Transverse colon (tissue), 4 donors: ENCODE measurements at regions not wholly inside any gene's neighbourhood (a gene's known extent, or its start where the extent isn't known, plus 50 kb on each side); places are given as distances from the start of the nearest gene placed in this dataset.

ENCODE experiments used
- EP300 ChIP-seq: sonication (generic); formaldehyde crosslinking; IDR thresholded peaks from one replicate; pipeline ENCODE4 v1.6.1; 2017; ENCODE audit warnings: antibody characterized with exemption, low read depth
- POLR2A ChIP-seq: fragments of 450-650 bp; IDR thresholded peaks from one replicate; pipeline ENCODE4 v1.6.1; 2016; ENCODE audit warnings: antibody characterized with exemption, mild to moderate bottlenecking, moderate library complexity
- POLR2AphosphoS5 ChIP-seq, 3 donors: sonication (generic); formaldehyde crosslinking; IDR thresholded peaks; one replicate each; pipeline ENCODE4 v1.6.1; 2016; ENCODE audit warnings: antibody characterized with exemption in 3 of 3
- TF ChIP-seq, protein P1 (sequence below), 5 experiments: fragments of 200-600 bp in 3 of 5; fragments of 450-650 bp in 2 of 5; sonication (generic) in 3 of 5; IDR thresholded peaks; 1 replicate in 2 of 5; 2 replicates in 3 of 5; pipeline ENCODE4 v1.5.1; 2016 to 2017; ENCODE audit warnings: antibody characterized with exemption in 5 of 5, inconsistent platforms in 3 of 5, mild to moderate bottlenecking in 2 of 5, moderate library complexity in 1 of 5

DNA sequence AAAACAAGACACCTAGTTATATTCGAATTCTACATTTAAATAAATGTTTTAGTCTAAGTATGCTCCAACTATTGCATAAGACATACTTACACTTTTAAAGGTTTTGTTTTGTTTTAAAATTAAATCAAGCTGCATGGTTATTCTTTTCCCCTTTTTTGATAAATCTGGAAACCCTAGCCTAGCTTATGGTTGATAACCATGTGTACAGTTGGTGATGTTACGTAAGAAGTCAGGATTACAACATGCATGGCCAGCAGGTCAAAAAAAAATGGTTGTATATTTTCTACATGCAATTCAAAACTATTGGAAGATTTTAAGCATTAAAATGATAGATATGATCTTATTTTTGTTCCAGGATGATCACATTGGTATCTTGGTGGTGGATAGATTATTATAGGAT lies 1600.6 kb downstream of the PLA2G4A start:
- TF ChIP-seq, protein P1, sequence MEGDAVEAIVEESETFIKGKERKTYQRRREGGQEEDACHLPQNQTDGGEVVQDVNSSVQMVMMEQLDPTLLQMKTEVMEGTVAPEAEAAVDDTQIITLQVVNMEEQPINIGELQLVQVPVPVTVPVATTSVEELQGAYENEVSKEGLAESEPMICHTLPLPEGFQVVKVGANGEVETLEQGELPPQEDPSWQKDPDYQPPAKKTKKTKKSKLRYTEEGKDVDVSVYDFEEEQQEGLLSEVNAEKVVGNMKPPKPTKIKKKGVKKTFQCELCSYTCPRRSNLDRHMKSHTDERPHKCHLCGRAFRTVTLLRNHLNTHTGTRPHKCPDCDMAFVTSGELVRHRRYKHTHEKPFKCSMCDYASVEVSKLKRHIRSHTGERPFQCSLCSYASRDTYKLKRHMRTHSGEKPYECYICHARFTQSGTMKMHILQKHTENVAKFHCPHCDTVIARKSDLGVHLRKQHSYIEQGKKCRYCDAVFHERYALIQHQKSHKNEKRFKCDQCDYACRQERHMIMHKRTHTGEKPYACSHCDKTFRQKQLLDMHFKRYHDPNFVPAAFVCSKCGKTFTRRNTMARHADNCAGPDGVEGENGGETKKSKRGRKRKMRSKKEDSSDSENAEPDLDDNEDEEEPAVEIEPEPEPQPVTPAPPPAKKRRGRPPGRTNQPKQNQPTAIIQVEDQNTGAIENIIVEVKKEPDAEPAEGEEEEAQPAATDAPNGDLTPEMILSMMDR (IDR thresholded peaks at IDR 0.05): no peak
- TF ChIP-seq EP300: no peak
- TF ChIP-seq POLR2A: no peak
- no peak for TF ChIP-seq POLR2AphosphoS5 (IDR thresholded peaks at IDR 0.05)
